Motor neuron (in vitro differentiated cells): ENCODE measurements at regions not wholly inside any gene's neighbourhood (a gene's known extent, or its start where the extent isn't known, plus 50 kb on each side); places are given as distances from the start of the nearest gene placed in this dataset.

ENCODE experiments used
- ATAC-seq, 8 experiments: fragments of 200-7000 bp; cut with Tn5 transposase; replicated peaks in 6 of 8; 2 replicates each; pipeline ENCODE4 v1.8.0; 2021; ENCODE audit warnings: mild to moderate bottlenecking in 8 of 8, moderate library complexity in 8 of 8
- H3K27ac ChIP-seq, 2 donors: fragments of 250-450 bp; sonication (Bioruptor Pico); 2 replicates each; pipeline ENCODE4 v1.9.0; 2021; ENCODE audit warnings: antibody characterized with exemption in 2 of 2, mild to moderate bottlenecking in 2 of 2, moderate library complexity in 1 of 2
- H3K4me1 ChIP-seq, 2 donors: fragments of 250-450 bp; sonication (Bioruptor Pico); replicated peaks in 1 of 2; 2 replicates each; pipeline ENCODE4 v1.6.1; 2021; ENCODE audit warnings: antibody characterized with exemption in 2 of 2, mild to moderate bottlenecking in 2 of 2, moderate library complexity in 1 of 2
- H3K4me3 ChIP-seq, 5 donors: fragments of 250-450 bp; sonication (Bioruptor Pico); 2 replicates each; pipeline ENCODE4 v1.9.0; 2021; ENCODE audit warnings: antibody characterized with exemption in 5 of 5, mild to moderate bottlenecking in 5 of 5, moderate library complexity in 4 of 5
- WGBS, 10 experiments: fragments of 450-650 bp; shearing (Covaris generic); methylation state at CpG; one replicate each; pipeline ENCODE4 v1.0.0; 2022; 5-methylcytosine and 5-hydroxymethylcytosine counted together
- in situ Hi-C, 9 experiments: fragments of 400-800 bp; cut with MboI; loops; one replicate each; pipeline ENCODE4 v1.15.0; 2021; ENCODE audit warnings: low sequenced_read_pairs in 9 of 9, low pct_unique_long_range_greater_than_20kb in 2 of 9; ENCODE audit not compliant: unreplicated experiment in 9 of 9

DNA sequence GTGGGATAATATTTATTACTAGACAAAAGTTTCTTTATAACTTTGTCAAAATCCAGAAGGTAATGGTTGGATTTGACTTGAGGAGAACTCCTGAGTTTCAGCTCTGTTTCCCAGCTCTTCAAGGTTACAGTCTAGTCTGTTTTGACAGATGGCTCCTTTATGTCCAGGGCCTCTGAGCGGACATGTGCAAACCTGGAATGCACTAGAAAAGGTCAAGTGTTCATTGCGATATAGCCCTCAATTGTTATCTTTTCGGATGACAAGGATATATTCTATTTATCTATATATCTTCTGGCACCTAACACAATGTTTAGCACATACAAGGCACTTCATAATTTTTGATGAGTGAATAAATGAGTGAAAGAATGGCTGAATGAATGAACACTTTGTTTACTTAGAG lies 513.2 kb upstream of the GOLIM4 start:
- no peak overlapping the region for H3K27ac ChIP-seq
- no peak for ATAC-seq
- H3K4me3 ChIP-seq, result no peak overlapping the region
- peaks cover 4 to 5% of the 10 kb centered on the region in 2 donors for H3K4me1 ChIP-seq
- in situ Hi-C loops, result loop anchor here in 1 of 9 experiments (25.0 kb wide), 2 partner anchors 97 to 397 kb away; no protein-coding TSS in a partner anchor
- 0 to 100% (median 87%) methylated on average over 1 to 3 of the region's 3 CpGs for whole genome bisulfite sequencing, 10 experiments

DNA sequence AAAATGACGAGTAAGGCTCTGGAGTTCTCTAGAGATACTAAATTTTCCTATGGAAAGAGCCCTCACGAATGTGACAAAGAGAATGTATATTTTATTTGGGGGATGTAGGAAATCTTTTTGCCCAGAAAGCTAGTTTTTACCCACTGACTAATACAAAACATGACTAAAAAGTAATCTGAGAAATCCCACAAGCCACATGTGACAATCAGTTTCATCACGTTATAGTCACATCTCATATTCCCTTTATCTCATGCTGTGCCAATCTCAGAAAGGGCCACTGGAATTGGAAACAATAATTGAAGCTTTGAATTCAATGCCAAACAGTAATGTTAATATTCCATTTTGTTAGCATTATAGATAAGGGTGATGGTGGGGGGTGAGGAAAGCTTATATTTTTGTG lies 509.0 kb upstream of the GOLIM4 start:
- Histone ChIP-seq H3K4me1 (peaks cover 4 to 5% of the 10 kb centered on the region in 2 donors), H3K4me3 (no peak overlapping the region)
- ATAC-seq, result no peak

DNA sequence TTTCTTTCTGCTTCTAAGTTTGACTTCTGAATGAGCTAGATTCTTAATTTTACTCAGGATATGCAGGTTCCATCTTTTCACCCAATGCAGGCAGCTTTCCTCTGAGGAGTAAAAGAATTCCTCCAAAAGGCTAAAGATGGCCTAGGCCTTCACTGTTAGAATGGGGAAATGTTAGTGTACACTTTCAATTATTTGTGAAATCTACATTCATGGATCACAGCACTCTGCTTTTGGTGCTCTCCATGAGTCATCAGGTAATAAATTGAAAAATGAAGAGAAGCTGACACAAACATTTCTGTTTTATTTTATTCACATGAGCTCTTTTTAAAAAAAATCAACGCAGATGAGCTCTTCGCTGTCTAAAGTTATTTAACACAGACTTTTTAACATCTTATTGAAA lies 502.5 kb upstream of the GOLIM4 start:
- in situ Hi-C loops, result no loop called here
- Histone ChIP-seq H3K27ac (no peak overlapping the region), H3K4me1 (no peaks in the 10 kb centered on the region), H3K4me3 (no peak overlapping the region)
- 10 to 100% (median 86%) methylated on average over 1 to 2 of the region's 2 CpGs; no CpG with 5 or more reads in 1 of the 10 experiments for WGBS, 10 experiments
- peak in 4 of 8 experiments; percentile 39 to 61 (median 51) for ATAC-seq

More for the DNA sequence above, 509.0 kb upstream of the GOLIM4 start:
- WGBS, 10 experiments, result 17 to 100% (median 88%) methylated on average over 1 to 3 of the region's 3 CpGs
- in situ Hi-C loops, result loop anchor here in 1 of 9 experiments (25.0 kb wide), 2 partner anchors 92 to 392 kb away; no protein-coding TSS in a partner anchor
- no peak overlapping the region for H3K27ac ChIP-seq

DNA sequence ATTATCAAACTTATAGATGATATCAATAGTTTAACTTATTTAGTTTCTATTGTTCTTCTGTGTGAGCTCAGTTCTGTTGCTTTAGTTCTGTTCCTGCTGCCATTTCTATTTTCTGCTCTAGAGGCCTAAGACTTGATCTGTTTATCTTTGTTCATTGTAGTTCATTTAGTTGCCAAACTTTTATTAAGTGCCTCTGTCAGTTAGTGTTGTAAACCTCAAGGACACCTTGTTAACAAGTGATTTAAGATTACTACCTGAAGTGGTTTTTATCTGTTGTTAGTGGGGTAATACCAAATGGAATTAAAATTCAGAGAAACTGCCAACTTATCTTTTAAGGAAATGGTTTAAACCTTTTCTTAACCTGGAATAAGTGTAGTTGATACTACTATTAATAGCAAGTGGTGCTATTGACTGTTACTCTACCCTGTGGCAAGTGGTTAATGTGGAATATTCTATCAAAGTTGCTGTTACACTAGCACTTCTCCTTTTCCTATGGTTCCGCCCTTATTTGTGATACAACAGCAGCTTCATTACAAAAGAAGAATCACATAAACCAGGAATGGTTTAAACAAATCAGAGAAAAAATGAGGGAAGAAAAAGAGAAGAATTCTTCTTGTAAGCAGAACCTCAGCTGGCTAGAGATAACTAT lies 500.6 kb upstream of the GOLIM4 start:
- ATAC-seq, result no peak
- in situ Hi-C loops, result no loop called here
- H3K4me3 ChIP-seq, result no peak overlapping the region
- peaks cover 0 to 2% of the 10 kb centered on the region in 2 donors for H3K4me1 ChIP-seq
- H3K27ac ChIP-seq, result no peak overlapping the region
- 17 to 100% (median 100%) methylated on average over 1 of the region's 1 CpG; no CpG with 5 or more reads in 2 of the 10 experiments for whole genome bisulfite sequencing, 10 experiments

DNA sequence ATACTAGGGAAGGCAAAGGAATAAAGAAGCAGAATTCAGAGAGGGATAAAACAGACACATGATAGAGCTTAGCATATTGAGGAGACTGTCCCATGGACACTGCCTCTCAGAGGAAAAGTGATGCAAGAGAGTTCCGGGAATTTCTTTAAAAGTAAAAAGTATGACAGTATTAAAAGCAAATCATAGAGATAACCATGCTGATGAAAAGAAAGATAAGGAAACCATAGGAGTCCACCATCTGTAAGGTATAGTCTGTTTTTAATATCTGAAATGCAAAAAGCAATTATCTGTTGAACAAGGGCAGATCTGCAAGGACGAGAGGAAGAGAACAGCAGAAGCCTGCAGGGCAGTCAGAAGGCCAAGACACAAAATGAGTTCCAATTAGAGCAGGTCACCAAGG lies 495.9 kb upstream of the GOLIM4 start:
- Histone ChIP-seq H3K4me1 (peaks cover 0 to 2% of the 10 kb centered on the region in 2 donors), H3K4me3 (no peak overlapping the region), H3K27ac (no peak overlapping the region)
- ATAC-seq, result no peak
- WGBS, 10 experiments, result 54 to 100% (median 83%) methylated on average over 1 to 2 of the region's 2 CpGs; no CpG with 5 or more reads in 1 of the 10 experiments
- in situ Hi-C loops, result no loop called here

DNA sequence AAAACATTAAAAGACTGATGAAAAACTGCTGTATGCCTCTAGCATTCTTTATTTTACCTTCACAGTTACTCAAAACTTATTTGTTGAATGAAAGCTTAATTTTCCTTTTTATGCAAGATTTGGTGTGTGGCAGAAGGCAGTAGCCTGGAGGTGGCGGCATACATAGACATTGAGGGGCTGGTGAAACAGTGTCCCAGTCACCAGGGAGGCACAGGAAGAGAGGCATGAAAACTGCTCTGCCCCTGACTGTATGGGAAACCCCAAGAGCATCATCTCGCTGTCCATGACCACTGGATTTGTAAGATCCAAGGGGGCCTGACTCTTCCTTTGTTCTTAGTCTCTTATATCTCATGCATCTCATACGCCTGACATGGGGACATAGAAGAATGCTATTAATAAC lies 493.7 kb upstream of the GOLIM4 start:
- no peak for ATAC-seq
- no peak overlapping the region for H3K4me3 ChIP-seq
- no peak overlapping the region for H3K27ac ChIP-seq
- in situ Hi-C loops, result no loop called here
- H3K4me1 ChIP-seq, result peaks cover 0 to 2% of the 10 kb centered on the region in 2 donors
- WGBS, 10 experiments, result 27 to 100% (median 95%) methylated on average over 1 to 3 of the region's 3 CpGs; no CpG with 5 or more reads in 2 of the 10 experiments

DNA sequence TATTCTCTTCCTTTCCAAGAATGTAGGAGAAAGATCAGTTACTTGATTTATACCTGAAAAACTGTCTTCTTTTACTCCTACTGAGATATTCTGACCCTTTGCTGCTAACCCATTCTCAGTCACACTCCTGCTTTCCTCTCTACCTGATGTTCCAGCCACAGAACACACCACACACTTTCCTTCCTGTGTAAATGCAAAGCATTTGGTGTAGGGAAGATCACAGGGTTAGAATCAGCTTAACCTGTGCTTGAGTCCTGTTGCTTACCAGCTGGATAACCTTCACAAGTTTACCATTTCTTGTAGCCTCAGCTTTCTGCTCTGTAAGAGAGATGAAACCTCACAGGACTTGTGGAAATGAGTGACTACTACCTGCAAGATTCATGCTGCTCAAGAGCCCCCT lies 489.8 kb upstream of the GOLIM4 start:
- Histone ChIP-seq H3K27ac (no peak overlapping the region), H3K4me3 (no peak overlapping the region), H3K4me1 (peaks cover 14% of the 10 kb centered on the region in 2 donors)
- in situ Hi-C loops, result no loop called here
- ATAC-seq, result no peak

DNA sequence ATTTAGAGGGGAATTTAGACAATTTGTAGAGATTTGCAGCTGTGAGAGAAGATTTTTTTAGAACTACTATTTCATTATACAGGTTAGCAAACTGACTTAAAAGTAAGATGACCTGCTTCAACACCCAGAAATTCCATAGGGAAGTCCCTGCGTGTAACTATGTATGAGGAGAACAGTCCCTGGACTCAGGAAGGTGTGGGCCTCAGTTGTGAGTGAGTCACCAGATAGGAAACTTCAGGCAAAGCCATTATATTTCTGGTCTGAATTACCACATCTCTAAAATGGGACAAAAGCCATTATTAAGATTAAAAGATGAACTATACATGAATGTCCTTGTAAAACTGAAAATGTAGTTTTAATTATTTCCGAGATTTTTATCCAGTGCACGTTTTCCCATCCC lies 488.3 kb upstream of the GOLIM4 start:
- peaks cover 18 to 20% of the 10 kb centered on the region in 2 donors for H3K4me1 ChIP-seq
- WGBS, 10 experiments, result 8 to 100% (median 88%) methylated on average over 1 to 3 of the region's 3 CpGs; no CpG with 5 or more reads in 3 of the 10 experiments
- in situ Hi-C loops, result no loop called here
- no peak overlapping the region for H3K4me3 ChIP-seq
- no peak overlapping the region for H3K27ac ChIP-seq
- ATAC-seq, result peak in 2 of 8 experiments; percentile 50 to 67

DNA sequence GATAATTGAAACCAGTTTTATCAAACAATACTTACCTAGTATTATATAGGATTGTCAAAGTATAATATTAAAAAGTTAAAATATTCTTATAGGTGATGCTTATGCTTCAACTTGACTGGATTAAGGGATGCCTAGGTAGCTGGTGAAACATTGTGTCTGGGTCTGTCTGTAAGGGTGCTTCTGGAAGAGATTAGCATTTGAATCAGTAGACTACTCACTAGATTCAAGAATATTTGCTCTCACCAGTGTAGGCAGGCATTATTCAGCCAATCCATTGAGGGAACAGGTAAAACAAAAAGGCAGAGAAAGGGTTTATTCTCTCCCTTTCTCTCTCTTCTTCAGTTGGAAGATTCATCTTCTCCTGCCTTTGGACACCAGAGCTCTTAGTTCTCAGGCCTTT lies 486.8 kb upstream of the GOLIM4 start:
- ATAC-seq, result no peak
- in situ Hi-C loops, result no loop called here
- H3K27ac ChIP-seq, result no peak overlapping the region

DNA sequence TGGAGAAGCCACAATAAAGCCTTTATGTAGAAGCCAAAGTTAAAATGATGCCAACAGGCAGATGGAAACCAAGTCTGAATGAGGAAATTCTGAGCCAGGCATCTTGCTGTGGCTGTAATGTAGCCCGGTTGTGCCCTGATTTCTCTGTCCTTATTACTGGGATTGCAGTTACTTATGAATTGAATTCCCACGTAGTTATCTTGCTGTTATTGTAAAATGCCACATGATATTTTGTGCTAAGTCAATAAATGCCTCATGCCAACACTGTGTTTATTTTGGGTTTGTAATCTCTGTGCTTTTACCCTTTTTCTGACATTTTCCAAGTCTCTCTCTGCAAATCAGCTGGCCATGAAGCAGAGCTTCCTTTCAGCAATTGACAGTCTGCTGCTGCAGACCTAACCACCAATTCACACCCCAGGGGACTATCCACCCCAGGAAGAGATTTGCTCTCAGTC lies 486.1 kb upstream of the GOLIM4 start:
- in situ Hi-C loops, result no loop called here
- 0 to 58% (median 34%) methylated on average over 1 to 2 of the region's 2 CpGs; no CpG with 5 or more reads in 2 of the 10 experiments for WGBS, 10 experiments
- Histone ChIP-seq H3K4me1 (peaks cover 24 to 26% of the 10 kb centered on the region in 2 donors), H3K27ac (peak overlapping the region in 1 of 2 donors; percentile 0), H3K4me3 (no peak overlapping the region)
- ATAC-seq, result peak in 5 of 8 experiments; percentile 32 to 61 (median 47)

More for the DNA sequence above, 486.8 kb upstream of the GOLIM4 start:
- peaks cover 22% of the 10 kb centered on the region in 2 donors for H3K4me1 ChIP-seq
- H3K4me3 ChIP-seq, result no peak overlapping the region

DNA sequence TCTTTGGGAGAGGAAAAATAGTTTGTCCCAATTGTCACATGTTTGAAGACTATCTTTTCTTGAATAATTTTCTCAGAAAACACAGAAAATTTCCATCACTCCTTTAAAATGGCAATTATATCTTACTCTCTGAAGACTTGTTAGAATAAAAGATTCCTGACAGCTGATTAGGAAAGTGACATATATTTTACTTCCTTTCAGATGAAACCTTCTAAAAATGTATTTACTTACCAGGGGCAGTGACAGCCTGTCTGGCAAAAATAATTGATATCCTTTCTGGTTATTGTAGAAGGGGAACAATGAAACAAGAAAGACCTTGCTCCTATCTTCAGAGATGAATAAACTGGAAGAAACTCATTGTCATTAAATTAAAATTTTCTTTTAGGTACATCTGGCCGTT lies 483.3 kb upstream of the GOLIM4 start:
- 29 to 100% (median 38%) methylated on average over 1 of the region's 1 CpG; no CpG with 5 or more reads in 3 of the 10 experiments for WGBS, 10 experiments
- no peak overlapping the region for H3K27ac ChIP-seq
- no peak overlapping the region for H3K4me3 ChIP-seq
- no peak for ATAC-seq
- in situ Hi-C loops, result no loop called here
- H3K4me1 ChIP-seq, result peaks cover 27 to 39% of the 10 kb centered on the region in 2 donors

DNA sequence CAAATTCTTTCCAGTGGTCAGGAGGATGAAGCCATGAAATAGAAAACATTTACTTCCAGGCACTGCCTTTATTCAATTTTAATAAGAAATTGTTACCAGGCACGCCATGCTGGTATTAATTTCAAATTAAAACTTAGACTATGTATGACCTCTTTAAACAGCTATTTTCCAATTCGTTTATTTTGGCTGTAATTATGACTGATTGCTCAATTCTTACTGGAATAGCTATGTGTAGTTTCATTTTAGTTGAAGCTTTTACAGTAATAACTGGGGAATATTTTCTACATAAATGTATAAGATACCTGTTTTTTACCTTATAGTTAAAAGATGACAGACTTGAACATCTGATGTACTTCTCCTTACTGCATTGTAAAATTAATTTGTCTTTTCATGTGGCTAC lies 480.0 kb upstream of the GOLIM4 start:
- no peak for ATAC-seq
- in situ Hi-C loops, result no loop called here

DNA sequence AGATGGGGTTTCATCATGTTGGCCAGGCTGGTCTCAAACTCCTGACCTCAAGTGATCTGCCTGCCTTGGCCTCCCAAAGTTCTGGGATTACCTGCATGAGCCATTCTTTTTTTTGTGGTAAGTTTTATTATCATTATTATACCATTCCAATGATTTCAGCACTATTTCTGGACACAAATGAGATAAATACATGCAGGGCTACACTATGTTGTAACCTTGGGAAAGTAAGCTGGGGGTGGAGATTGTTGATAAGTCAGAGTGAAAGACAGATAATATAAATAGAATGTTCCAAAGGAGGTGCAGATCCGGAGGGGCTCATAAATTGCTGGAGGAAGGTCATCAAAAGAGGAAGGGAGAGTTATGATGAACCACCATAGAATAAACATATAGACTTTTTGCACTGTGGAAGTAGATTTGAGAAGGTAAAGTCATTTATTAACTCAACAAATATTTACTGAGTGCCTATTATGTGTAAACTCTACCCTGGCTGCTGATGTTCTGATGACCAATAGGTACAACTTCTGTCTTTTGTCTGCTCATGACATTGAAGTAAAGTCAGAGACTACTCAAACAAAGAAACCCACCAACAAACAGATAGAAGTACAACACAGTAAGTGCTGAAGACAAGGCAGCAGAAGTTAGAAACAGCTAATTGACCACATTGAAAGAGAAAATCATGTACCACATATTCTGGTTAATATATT lies 478.9 kb upstream of the GOLIM4 start:
- peaks cover 13 to 25% of the 10 kb centered on the region in 2 donors for H3K4me1 ChIP-seq
- in situ Hi-C loops, result no loop called here
- H3K4me3 ChIP-seq, result no peak overlapping the region
- 0 to 100% (median 94%) methylated on average over 1 of the region's 1 CpG; no CpG with 5 or more reads in 4 of the 10 experiments for WGBS, 10 experiments
- ATAC-seq, result no peak
- H3K27ac ChIP-seq, result no peak overlapping the region

More for the DNA sequence above, 480.0 kb upstream of the GOLIM4 start:
- Histone ChIP-seq H3K4me3 (no peak overlapping the region), H3K27ac (no peak overlapping the region), H3K4me1 (peaks cover 13 to 25% of the 10 kb centered on the region in 2 donors)
- 0 to 96% (median 38%) methylated on average over 1 to 2 of the region's 2 CpGs; no CpG with 5 or more reads in 2 of the 10 experiments for WGBS, 10 experiments
